GM21381 (cell line): ENCODE measurements at regions not wholly inside any gene's neighbourhood (a gene's known extent, or its start where the extent isn't known, plus 50 kb on each side); places are given as distances from the start of the nearest gene placed in this dataset.
"Not testable (repeated sequence)": the region's sequence is repeated elsewhere in the genome, so short reads cannot be mapped to it uniquely, and the experiment has no call there.

ENCODE experiments used
- ATAC-seq: cut with Tn5 transposase; IDR thresholded peaks from one replicate; pipeline ENCODE4 v1.9.1; 2021; ENCODE audit warnings: mild to moderate bottlenecking, moderate library complexity; ENCODE audit not compliant: unreplicated experiment

GRCh38 chr5:101283938-101284337, 380.9 kb upstream of the ST8SIA4 start:
- ATAC-seq: not testable (repeated sequence)

DNA sequence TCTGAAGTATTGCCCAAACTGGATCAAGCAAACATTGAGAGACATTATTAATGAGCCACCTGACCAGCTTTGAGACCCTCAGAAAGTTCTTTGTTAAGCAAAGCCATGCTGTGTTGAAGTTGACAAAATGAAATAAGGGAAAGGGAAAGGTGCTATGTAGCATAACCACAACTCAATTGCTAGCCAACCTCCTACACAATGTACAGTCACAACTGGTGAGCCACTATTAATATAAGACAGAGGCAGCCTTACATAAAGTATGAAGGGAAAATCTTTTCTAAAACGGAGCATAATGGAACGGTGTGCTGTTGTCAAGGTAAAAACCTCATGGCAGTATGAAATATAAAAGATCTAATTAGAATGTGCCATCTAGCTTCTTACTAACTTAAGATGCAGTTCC, 375.8 kb upstream of the ST8SIA4 start:
- no peak for ATAC-seq

DNA sequence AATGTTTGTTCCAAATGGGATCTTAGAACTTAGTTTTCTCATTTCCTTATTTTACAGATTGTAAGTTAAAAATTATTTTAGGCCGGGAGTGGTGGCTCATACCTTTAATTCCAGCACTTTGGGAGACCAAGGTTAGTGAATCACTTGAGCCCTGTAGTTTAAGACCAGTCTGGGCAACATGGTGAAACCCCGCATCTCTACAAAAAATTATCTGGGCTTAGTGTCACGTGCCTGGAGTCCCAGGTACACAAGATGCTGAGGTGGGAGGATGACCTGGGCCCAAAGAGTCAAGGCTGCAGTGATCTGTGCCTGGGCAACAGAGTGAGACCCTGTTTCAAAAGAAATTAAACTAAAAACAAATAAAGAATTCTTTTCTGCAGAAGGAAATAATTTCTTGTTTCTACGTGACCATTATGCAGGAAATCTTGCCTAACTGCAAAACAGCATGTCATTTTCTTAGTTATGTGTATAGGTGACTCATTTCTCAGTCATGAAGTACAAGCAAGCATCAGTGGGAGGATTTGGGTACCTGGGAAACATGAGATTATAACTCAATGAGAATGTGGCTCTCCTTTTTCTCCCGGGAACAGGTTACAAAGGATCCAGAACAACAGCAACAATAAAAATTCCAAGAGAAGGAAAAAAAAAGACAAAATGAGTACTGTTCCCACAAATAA, 375.1 kb upstream of the ST8SIA4 start:
- no peak for ATAC-seq

GRCh38 chr5:101271945-101272344, 368.9 kb upstream of the ST8SIA4 start:
- no peak for ATAC-seq

DNA sequence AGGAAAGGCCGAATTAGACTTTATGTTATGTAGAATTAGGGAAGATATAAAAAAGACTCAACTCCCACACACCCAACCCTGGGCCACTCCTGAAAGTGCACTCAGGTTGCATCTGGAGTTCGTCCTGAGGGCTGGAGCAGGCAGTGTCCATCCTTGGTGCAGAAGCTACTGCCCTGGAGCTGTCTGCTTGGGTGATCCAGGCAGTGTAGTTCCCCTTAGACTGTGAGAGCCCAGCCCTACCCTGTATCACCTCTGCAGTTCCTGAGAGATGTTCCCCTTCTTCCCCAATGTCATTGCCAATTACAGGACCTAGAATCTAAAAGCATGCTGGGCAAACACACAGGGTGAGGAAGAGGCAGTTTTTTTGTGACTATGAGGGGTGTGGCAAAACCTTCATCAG, 368.3 kb upstream of the ST8SIA4 start:
- no peak for ATAC-seq

DNA sequence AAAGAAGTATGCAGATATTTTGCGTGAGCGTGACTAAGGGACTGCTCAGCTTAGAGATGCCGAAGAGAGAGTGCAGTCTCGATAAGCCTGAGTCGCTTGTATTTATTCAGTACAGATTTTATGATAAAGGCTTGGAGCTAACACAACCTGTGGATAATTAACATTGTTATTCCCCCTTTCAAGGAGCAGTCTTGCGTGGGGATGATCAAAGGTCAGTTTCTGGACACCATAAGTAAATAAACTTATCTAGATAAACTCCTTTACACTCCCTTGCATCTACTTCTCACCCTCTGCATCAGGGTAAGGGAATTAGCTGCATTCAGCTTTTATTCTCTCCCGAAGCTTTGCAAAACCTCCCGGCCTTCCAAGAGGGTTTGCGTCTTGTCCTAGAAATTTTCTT, 357.8 kb upstream of the ST8SIA4 start:
- no peak for ATAC-seq

- ATAC-seq: no peak
Measured at GRCh38 chr5:101253096-101253495, 350.0 kb upstream of the ST8SIA4 start.

GRCh38 chr5:101244621-101245020, 341.5 kb upstream of the ST8SIA4 start:
- no peak for ATAC-seq

DNA sequence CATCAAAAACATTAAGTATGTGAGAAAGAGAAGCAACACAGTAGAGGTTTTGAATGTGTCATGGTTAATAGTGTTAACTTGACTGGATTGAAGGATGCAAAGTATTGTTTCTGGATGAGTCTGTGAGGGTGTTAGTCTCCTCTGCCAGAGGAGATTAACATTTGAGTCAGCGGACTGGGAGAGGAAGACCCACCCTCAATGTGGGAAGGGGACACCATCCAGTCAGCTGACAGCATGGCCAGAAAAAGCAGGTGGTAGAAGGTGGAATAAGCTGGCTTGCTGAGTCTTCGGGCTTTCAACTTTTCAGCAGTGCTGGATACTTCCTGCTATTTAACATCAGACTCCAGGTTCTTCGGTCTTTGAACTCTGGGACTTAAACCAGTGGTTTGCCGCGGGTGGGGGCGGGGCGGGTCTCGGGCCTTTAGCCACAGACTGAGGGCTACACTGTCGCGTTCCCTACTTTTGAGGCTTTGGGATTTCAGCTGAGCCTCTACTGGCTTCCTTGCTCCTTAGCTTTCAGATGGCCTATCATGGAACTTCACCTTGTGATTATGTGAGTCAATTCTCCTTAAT, 309.9 kb upstream of the ST8SIA4 start:
- no peak for ATAC-seq

DNA sequence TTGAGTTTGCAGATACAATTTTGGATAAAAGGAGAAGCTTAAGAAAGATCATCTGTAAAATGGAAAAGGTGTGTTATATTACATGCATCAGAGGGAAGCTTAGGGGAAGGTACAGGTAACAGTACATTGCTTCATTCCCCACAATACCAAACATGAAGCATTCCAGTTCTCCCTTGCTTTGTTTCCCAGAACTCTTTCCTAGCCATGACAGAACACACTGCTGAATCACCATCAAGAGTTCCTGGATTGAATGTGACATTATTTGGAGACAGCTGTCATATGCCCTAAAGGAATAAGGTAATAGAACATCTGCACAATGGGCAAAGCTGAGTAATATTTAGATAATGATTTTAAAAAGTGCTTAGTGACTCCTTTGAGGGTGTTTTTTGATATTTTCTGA, 303.5 kb upstream of the ST8SIA4 start:
- no peak for ATAC-seq

DNA sequence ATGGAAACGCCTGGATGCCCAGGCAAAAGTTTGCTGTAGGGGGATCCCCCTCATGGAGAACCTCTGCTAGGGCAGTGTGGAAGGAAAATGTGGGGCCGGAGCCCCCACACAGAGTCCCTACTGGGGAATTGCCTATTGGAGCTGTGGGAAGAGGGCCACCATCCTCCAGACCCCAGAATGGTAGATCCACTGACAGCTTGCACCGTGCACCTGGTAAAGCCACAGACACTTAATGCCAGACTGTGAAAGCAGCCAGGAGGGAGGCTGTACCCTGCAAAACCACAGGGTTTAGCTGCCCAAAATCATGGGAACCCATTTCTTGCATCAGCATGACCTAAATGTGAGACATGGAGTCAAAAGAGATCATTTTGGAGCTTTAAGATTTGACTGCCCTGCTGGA, 302.0 kb upstream of the ST8SIA4 start:
- not testable (repeated sequence) for ATAC-seq

DNA sequence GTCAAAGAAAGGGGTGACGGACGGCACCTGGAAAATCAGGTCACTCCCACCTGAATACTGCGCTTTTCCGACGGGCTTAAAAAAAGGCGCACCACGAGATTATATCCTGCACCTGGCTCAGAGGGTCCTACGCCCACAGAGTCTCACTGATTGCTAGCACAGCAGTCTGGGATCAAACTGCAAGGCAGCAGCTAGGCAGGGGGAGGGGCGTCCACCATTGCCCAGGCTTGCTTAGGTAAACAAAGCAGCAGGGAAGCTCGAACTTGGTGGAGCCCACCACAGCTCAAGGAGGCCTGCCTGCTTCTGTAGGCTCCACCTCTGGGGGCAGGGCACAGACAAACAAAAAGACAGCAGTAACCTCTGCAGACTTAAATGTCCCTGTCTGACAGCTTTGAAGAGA, 277.3 kb upstream of the ST8SIA4 start:
- ATAC-seq: not testable (repeated sequence)

DNA sequence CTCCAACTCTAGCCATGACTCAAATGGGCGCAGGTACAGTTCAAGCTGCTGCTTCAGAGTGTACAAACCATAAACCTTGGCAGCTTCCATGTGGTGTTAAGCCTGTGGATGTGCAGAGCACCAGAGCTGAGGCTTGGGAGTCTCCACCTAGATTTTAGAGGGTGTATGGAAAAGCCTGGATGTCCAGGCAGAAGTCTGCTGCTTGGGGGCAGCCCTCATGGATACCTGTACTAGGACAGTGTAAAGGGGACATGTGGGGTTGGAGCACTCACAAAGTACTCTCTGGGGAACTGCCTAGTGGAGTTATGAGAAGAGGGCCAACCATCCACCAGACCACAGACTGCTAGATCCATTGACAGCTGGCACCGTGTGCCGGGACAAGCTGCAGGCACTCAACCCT, 273.5 kb upstream of the ST8SIA4 start:
- no peak for ATAC-seq

DNA sequence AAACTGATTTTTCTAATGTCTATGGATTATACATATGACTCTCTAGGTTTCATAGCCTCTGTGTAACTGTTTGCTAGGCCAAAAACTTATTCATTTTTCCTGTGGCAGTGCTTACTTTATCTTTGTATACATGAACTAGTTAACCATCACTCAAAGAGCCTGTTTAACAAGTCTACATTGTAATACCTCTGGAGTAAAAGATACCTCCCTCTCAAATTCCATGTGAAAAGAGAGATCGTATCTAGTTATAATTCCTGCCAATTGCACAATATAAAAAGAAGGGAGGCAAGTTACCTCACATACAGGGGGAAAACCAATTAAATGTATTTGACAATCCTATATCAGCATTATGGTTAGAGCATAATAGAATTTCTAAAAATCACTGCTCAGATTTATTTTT, 271.9 kb upstream of the ST8SIA4 start:
- no peak for ATAC-seq

DNA sequence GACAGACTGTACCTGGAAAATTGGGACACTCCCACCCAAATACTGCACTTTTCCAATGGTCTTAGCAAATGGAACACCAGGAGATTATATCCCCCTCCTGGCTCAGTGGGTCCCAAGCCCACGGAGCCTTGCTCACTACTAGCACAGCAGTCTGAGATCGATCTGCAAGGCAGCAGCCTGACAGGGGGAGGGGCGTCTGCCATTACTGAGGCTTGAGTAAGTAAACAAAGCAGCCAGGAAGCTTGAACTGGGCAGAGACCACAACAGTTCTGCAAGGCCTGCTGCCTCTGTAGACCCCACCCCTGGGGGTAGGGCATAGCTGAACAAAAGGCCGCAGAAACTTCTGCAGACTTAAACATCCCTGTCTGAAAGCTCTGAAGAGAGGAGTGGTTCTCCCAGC, 260.0 kb upstream of the ST8SIA4 start:
- ATAC-seq: no peak

GRCh38 chr5:101160002-101160401, 256.9 kb upstream of the ST8SIA4 start:
- ATAC-seq: no peak

GRCh38 chr5:101159006-101159405, 255.9 kb upstream of the ST8SIA4 start:
- ATAC-seq: no peak

DNA sequence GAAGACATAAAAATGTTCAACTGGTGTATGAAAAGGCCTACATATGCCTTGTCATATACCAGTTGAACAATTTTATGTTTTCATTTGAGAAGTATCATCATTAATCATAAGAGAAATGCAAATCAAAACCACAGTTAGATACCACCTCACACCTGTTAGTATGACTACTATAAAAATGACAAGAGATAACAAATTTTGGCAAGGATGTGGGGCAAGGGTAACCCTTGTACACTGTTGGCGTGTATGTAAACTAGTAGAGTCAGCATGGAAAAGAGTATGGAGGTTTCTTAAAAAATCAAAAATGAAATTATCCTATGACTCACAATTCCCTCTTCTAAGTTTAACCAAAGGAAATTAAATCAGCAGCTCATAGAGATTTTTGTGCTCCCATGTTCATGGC, 250.4 kb upstream of the ST8SIA4 start:
- no peak for ATAC-seq

GRCh38 chr5:101143526-101143925, 240.4 kb upstream of the ST8SIA4 start:
- no peak for ATAC-seq

- ATAC-seq: no peak
Measured at GRCh38 chr5:101142102-101142501, 239.0 kb upstream of the ST8SIA4 start.

DNA sequence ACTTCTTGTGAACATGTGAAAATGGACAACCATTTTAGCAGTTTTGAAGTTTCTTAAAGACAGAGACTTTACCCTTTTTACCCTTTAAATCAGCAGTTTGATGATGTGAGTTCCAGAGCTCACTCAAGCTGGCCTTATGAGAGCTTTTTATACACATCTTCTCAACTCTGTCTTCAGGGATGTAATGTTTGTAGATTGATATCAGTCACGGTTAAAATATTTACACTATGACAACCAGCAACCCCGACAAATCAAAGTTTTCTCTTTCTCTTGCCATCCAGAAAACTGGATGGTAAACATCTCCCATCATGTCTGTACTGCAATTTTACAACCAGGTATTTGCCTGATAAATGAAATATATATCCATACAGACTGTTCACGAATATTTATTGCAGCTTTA, 233.4 kb upstream of the ST8SIA4 start:
- ATAC-seq: no peak

GRCh38 chr5:101123363-101123762, 220.3 kb upstream of the ST8SIA4 start:
- ATAC-seq: no peak

DNA sequence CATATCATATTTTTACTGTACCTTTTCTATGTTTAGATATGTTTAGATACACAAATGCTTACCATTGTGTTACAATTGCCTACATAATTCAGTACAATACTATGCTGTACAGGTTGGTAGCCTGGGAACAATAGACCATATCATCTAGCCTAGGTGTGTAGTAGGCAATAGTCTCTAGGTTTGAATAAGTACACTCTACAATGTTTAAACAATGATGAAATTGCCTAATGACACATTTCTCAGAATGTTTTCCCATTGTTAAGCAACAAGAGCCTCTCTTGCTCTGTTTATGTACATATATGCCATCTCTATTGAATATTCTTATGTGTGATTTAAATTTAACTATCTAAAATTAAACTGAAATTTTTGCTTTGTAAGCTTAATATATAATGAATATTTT, 209.6 kb upstream of the ST8SIA4 start:
- ATAC-seq: no peak
